Right lobe of liver (tissue), 4 donors: ENCODE measurements at regions not wholly inside any gene's neighbourhood (a gene's known extent, or its start where the extent isn't known, plus 50 kb on each side); places are given as distances from the start of the nearest gene placed in this dataset.

Experiments
- POLR2A ChIP-seq: fragments of 450-650 bp; IDR thresholded peaks from one replicate; pipeline ENCODE4 v1.6.1; 2017; ENCODE audit warnings: antibody characterized with exemption, mild to moderate bottlenecking
- TF ChIP-seq, protein P1 (sequence below), 4 donors: fragments of 200-600 bp in 3 of 4; fragments of 450-650 bp in 1 of 4; IDR thresholded peaks; one replicate each; pipeline versions ENCODE4 v1.5.1 to v1.8.0; 2016 to 2022; ENCODE audit warnings: antibody characterized with exemption in 4 of 4, mild to moderate bottlenecking in 2 of 4
- donor health status: DM: no; HTN: no; CAD: no.
- donor health status: DM: no; HTN: no; CAD: no.
- donor health status: DM: no; HTN: yes; CAD: no.

DNA sequence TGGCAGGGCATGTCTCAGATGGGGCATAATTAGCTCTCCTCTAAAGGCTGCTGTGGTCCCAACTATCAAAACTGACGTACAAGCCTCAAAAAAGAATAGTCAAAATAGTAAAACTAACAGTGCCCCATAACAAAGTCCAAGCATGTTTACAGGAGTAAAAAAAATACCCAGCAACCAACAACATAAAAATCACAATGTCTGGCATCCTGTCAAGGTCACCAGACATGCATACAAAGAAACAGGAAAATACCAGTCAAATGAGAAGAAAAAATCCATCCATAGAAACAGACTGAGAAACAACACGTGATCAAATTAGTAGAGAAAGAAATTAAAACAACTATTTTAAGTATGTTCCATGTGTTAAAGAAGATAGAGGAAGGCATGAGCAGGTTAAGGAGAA lies 131.2 kb upstream of the C14orf180 start:
- TF ChIP-seq, protein P1, sequence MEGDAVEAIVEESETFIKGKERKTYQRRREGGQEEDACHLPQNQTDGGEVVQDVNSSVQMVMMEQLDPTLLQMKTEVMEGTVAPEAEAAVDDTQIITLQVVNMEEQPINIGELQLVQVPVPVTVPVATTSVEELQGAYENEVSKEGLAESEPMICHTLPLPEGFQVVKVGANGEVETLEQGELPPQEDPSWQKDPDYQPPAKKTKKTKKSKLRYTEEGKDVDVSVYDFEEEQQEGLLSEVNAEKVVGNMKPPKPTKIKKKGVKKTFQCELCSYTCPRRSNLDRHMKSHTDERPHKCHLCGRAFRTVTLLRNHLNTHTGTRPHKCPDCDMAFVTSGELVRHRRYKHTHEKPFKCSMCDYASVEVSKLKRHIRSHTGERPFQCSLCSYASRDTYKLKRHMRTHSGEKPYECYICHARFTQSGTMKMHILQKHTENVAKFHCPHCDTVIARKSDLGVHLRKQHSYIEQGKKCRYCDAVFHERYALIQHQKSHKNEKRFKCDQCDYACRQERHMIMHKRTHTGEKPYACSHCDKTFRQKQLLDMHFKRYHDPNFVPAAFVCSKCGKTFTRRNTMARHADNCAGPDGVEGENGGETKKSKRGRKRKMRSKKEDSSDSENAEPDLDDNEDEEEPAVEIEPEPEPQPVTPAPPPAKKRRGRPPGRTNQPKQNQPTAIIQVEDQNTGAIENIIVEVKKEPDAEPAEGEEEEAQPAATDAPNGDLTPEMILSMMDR (IDR thresholded peaks at IDR 0.05) = no peak
- no peak for TF ChIP-seq POLR2A
